ENCODE measurements at regions not wholly inside any gene's neighbourhood (a gene's known extent, or its start where the extent isn't known, plus 50 kb on each side); places are given as distances from the start of the nearest gene placed in this dataset.

DNA sequence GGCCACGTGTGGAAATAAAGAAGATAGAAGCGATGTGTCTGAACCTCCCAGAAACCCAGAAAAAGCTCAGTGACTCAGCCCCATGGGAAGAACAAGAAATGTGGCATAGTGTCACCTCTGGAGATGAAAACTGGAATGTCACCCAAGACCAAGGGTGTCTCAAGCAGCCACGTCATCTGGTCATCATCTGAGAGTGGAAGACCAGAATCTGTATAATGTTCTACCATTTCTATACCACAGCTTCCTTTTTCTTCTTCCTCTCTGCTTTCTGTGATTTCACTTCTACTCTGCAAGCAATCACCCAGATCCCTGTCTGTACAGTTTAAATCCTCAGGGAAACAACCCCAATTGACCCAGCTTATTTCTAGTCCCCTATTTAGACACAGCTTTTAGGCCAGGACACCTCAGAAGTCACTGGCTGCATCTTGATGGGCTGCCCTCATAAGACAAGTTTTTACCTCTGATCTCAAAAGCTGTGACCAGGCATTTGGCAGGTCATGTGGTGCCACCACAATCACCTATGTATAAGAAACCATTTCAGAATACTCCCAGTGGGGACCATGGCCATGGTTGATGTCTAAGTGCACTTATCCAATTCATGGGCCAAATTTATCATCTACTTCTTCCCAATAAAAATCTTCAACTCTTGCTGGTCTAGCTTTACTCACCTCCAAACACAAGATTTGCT is 278.5 kb upstream of the UMPS start:
- TF ChIP-seq, protein P1, sequence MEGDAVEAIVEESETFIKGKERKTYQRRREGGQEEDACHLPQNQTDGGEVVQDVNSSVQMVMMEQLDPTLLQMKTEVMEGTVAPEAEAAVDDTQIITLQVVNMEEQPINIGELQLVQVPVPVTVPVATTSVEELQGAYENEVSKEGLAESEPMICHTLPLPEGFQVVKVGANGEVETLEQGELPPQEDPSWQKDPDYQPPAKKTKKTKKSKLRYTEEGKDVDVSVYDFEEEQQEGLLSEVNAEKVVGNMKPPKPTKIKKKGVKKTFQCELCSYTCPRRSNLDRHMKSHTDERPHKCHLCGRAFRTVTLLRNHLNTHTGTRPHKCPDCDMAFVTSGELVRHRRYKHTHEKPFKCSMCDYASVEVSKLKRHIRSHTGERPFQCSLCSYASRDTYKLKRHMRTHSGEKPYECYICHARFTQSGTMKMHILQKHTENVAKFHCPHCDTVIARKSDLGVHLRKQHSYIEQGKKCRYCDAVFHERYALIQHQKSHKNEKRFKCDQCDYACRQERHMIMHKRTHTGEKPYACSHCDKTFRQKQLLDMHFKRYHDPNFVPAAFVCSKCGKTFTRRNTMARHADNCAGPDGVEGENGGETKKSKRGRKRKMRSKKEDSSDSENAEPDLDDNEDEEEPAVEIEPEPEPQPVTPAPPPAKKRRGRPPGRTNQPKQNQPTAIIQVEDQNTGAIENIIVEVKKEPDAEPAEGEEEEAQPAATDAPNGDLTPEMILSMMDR (IDR thresholded peaks at IDR 0.05), result no peak
- TF ChIP-seq SIN3A (IDR thresholded peaks at IDR 0.05; ENCODE audit: borderline replicate concordance, insufficient read depth, low read depth, low read length), result no peak
- TF ChIP-seq POLR2AphosphoS5 (IDR thresholded peaks at IDR 0.05; ENCODE audit: low read depth, low read length), result no peak
- TF ChIP-seq, protein P2, sequence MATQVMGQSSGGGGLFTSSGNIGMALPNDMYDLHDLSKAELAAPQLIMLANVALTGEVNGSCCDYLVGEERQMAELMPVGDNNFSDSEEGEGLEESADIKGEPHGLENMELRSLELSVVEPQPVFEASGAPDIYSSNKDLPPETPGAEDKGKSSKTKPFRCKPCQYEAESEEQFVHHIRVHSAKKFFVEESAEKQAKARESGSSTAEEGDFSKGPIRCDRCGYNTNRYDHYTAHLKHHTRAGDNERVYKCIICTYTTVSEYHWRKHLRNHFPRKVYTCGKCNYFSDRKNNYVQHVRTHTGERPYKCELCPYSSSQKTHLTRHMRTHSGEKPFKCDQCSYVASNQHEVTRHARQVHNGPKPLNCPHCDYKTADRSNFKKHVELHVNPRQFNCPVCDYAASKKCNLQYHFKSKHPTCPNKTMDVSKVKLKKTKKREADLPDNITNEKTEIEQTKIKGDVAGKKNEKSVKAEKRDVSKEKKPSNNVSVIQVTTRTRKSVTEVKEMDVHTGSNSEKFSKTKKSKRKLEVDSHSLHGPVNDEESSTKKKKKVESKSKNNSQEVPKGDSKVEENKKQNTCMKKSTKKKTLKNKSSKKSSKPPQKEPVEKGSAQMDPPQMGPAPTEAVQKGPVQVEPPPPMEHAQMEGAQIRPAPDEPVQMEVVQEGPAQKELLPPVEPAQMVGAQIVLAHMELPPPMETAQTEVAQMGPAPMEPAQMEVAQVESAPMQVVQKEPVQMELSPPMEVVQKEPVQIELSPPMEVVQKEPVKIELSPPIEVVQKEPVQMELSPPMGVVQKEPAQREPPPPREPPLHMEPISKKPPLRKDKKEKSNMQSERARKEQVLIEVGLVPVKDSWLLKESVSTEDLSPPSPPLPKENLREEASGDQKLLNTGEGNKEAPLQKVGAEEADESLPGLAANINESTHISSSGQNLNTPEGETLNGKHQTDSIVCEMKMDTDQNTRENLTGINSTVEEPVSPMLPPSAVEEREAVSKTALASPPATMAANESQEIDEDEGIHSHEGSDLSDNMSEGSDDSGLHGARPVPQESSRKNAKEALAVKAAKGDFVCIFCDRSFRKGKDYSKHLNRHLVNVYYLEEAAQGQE (IDR thresholded peaks at IDR 0.05; ENCODE audit: insufficient read depth in 1 of 2, low read depth in 2 of 2, low read length in 1 of 2), result no peak
